GM12878 (cell line): ENCODE measurements at regions not wholly inside any gene's neighbourhood (a gene's known extent, or its start where the extent isn't known, plus 50 kb on each side); places are given as distances from the start of the nearest gene placed in this dataset.

Source experiments
- BCL11A ChIP-seq: IDR thresholded peaks from 2 replicates; pipeline ENCODE4 v1.6.1; 2011; ENCODE audit warnings: low read depth, low read length
- BRCA1 ChIP-seq: IDR thresholded peaks from 2 replicates; pipeline ENCODE4 v1.6.1; 2011; ENCODE audit warnings: low read depth, low read length, improper control_type of control experiment
- CREB1 ChIP-seq: IDR thresholded peaks from 2 replicates; pipeline ENCODE4 v1.6.1; 2012; ENCODE audit warnings: low read depth, mild to moderate bottlenecking, inconsistent platforms
- DPF2 ChIP-seq: fragments of 450-650 bp; IDR thresholded peaks from 2 replicates; pipeline ENCODE4 v1.6.1; 2017; ENCODE audit warnings: mild to moderate bottlenecking
- FOXM1 ChIP-seq: IDR thresholded peaks from 2 replicates; pipeline ENCODE4 v1.6.1; 2012; ENCODE audit warnings: low read depth, mild to moderate bottlenecking, inconsistent platforms, low read length, moderate library complexity
- GABPA ChIP-seq: IDR thresholded peaks from 2 replicates; pipeline ENCODE4 v1.6.1; 2014; ENCODE audit warnings: antibody characterized with exemption, low read depth, mild to moderate bottlenecking, inconsistent platforms
- IRF4 ChIP-seq: IDR thresholded peaks from 2 replicates; pipeline ENCODE4 v1.6.1; 2011; ENCODE audit warnings: low read depth, low read length
- MEF2A ChIP-seq: IDR thresholded peaks from 2 replicates; pipeline ENCODE4 v1.6.1; 2011; ENCODE audit warnings: low read depth, mild to moderate bottlenecking, low read length, moderate library complexity; ENCODE audit not compliant: insufficient read depth
- MXI1 ChIP-seq: fragments of 150-350 bp; IDR thresholded peaks from 2 replicates; pipeline ENCODE4 v1.6.1; 2011; ENCODE audit warnings: low read depth, mild to moderate bottlenecking, inconsistent platforms, low read length, improper control_type of control experiment
- NFYB ChIP-seq: IDR thresholded peaks from 2 replicates; pipeline ENCODE4 v1.6.1; 2011; ENCODE audit warnings: low read depth, mild to moderate bottlenecking, low read length, improper control_type of control experiment, moderate library complexity; ENCODE audit not compliant: insufficient read depth
- PML ChIP-seq: IDR thresholded peaks from 2 replicates; pipeline ENCODE4 v1.6.1; 2012; ENCODE audit warnings: low read length, inconsistent platforms
- RFX5 ChIP-seq: IDR thresholded peaks from 2 replicates; pipeline ENCODE4 v1.6.1; 2011; ENCODE audit warnings: low read depth, low read length, improper control_type of control experiment
- SUZ12 ChIP-seq: fragments of 200-600 bp; sonication (generic); IDR thresholded peaks from one replicate; pipeline ENCODE4 v1.6.1; 2018; ENCODE audit warnings: antibody characterized with exemption, mild to moderate bottlenecking; ENCODE audit not compliant: unreplicated experiment
- TCF3 ChIP-seq: IDR thresholded peaks from 2 replicates; pipeline ENCODE4 v1.6.1; 2012; ENCODE audit warnings: low read depth, mild to moderate bottlenecking, low read length, borderline replicate concordance; ENCODE audit not compliant: insufficient read depth
- ZNF207 ChIP-seq: fragments of 450-650 bp; IDR thresholded peaks from 2 replicates; pipeline ENCODE4 v1.6.1; 2014; ENCODE audit warnings: antibody characterized with exemption, mild to moderate bottlenecking, borderline replicate concordance
- TF ChIP-seq, protein P1 (sequence below): IDR thresholded peaks from 2 replicates; pipeline ENCODE4 v1.6.1; 2011; ENCODE audit warnings: borderline replicate concordance, low read depth, mild to moderate bottlenecking, moderate library complexity, mixed read lengths, low read length; ENCODE audit not compliant: insufficient read depth; ENCODE audit errors: extremely low read length
- TF ChIP-seq, protein P2 (sequence below): fragments of 450-650 bp; IDR thresholded peaks from 2 replicates; pipeline ENCODE4 v1.6.1; 2016; ENCODE audit warnings: mild to moderate bottlenecking
- TF ChIP-seq, protein P3 (sequence below): fragments of 450-650 bp; formaldehyde crosslinking; IDR thresholded peaks from 2 replicates; pipeline ENCODE4 v1.5.0; 2022; ENCODE audit warnings: mild to moderate bottlenecking, missing genetic modification characterization
- TF ChIP-seq, protein P4 (sequence below): IDR thresholded peaks from 2 replicates; pipeline ENCODE4 v1.6.1; 2012; ENCODE audit warnings: low read depth, low read length, improper control_type of control experiment

DNA sequence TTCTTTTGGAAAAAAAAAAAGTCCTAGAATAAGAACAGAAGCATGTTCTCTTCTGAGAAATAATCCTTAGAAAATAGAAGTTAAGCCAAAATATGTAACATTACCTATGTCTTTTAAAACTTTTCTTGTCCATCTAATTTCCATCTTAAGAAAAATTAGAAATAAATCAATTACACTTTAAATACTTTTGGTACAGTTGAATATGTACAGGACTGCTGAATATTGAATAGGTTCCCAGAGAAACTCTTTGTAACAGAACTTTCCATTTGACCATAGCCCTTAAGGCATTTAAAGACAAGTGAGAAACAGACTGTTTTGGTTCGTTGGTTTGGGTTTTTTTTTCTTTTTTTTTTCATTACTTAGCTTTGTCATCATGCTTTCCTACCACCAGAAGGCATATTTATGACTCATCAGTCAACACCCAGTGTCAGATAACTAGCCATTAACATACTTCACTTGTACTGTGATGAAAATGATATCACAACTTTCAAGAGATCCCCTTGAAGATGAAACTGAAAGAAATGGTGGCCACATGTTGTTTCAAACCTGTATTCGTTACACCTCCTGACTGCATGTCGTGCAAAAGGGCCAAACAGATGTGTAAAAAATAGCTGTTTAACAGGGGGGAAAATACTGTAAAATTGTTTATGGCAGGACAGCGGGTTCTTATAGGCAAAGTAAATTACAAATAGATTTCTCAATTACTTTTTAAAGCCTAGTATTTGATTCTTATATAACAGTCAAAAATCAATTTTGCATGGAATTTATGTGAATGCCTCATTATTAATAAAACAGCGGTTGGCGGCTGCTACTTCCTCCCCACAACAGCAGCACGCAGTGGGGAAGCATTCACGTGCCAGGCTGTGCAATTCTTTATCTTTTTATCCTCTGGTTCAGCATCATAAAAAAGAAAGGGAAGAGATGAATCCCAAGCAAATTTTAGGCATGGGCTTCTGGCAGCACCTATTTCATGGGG lies 280.7 kb upstream of the HNRNPA3 start (continued):
- TF ChIP-seq, protein P1, sequence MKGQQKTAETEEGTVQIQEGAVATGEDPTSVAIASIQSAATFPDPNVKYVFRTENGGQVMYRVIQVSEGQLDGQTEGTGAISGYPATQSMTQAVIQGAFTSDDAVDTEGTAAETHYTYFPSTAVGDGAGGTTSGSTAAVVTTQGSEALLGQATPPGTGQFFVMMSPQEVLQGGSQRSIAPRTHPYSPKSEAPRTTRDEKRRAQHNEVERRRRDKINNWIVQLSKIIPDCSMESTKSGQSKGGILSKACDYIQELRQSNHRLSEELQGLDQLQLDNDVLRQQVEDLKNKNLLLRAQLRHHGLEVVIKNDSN = no peak
- TF ChIP-seq PML (peak; percentile 48; the same call in 1 of the 2 replicates), BCL11A (peak; percentile 77), DPF2 (peak; percentile 93; the same call in 1 of the 2 replicates), RFX5 (peak; percentile 85; the same call in 1 of the 2 replicates), ZNF207 (no peak), GABPA (peak; percentile 66), SUZ12 (no peak), TCF3 (peak; percentile 10; the same call in 1 of the 2 replicates), MXI1 (peak; percentile 75), MEF2A (0 out of 2 replicates have a peak, but pooled peaks have one; percentile 56), FOXM1 (peak; percentile 98), NFYB (0 out of 2 replicates have a peak, but pooled peaks have one; percentile 21), BRCA1 (no peak), IRF4 (peak; percentile 63; the same call in 1 of the 2 replicates), CREB1 (peak; percentile 94)
- TF ChIP-seq, protein P2, sequence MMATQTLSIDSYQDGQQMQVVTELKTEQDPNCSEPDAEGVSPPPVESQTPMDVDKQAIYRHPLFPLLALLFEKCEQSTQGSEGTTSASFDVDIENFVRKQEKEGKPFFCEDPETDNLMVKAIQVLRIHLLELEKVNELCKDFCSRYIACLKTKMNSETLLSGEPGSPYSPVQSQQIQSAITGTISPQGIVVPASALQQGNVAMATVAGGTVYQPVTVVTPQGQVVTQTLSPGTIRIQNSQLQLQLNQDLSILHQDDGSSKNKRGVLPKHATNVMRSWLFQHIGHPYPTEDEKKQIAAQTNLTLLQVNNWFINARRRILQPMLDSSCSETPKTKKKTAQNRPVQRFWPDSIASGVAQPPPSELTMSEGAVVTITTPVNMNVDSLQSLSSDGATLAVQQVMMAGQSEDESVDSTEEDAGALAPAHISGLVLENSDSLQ = peak; percentile 88
- TF ChIP-seq, protein P3, sequence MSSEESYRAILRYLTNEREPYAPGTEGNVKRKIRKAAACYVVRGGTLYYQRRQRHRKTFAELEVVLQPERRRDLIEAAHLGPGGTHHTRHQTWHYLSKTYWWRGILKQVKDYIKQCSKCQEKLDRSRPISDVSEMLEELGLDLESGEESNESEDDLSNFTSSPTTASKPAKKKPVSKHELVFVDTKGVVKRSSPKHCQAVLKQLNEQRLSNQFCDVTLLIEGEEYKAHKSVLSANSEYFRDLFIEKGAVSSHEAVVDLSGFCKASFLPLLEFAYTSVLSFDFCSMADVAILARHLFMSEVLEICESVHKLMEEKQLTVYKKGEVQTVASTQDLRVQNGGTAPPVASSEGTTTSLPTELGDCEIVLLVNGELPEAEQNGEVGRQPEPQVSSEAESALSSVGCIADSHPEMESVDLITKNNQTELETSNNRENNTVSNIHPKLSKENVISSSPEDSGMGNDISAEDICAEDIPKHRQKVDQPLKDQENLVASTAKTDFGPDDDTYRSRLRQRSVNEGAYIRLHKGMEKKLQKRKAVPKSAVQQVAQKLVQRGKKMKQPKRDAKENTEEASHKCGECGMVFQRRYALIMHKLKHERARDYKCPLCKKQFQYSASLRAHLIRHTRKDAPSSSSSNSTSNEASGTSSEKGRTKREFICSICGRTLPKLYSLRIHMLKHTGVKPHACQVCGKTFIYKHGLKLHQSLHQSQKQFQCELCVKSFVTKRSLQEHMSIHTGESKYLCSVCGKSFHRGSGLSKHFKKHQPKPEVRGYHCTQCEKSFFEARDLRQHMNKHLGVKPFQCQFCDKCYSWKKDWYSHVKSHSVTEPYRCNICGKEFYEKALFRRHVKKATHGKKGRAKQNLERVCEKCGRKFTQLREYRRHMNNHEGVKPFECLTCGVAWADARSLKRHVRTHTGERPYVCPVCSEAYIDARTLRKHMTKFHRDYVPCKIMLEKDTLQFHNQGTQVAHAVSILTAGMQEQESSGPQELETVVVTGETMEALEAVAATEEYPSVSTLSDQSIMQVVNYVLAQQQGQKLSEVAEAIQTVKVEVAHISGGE = no peak
- TF ChIP-seq, protein P4, sequence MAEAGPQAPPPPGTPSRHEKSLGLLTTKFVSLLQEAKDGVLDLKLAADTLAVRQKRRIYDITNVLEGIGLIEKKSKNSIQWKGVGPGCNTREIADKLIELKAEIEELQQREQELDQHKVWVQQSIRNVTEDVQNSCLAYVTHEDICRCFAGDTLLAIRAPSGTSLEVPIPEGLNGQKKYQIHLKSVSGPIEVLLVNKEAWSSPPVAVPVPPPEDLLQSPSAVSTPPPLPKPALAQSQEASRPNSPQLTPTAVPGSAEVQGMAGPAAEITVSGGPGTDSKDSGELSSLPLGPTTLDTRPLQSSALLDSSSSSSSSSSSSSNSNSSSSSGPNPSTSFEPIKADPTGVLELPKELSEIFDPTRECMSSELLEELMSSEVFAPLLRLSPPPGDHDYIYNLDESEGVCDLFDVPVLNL = no peak
